Fibroblast of lung (primary cell): ENCODE measurements at regions not wholly inside any gene's neighbourhood (a gene's known extent, or its start where the extent isn't known, plus 50 kb on each side); places are given as distances from the start of the nearest gene placed in this dataset.

Experiments used
- DNase-seq, 2 donors: peaks; one replicate each; pipeline versions ENCODE4 v3.0.0 to v3.0.0-alpha.2; 2010; ENCODE audit warnings: low read depth in 2 of 2
- H2AFZ ChIP-seq: 2 replicates; pipeline ENCODE4 v1.5.1; 2012; ENCODE audit warnings: low read length, control low read depth, inconsistent platforms
- H3K27ac ChIP-seq: 2 replicates; pipeline ENCODE4 v1.5.1; 2011; ENCODE audit warnings: low read length, control low read depth; ENCODE audit not compliant: insufficient read depth
- H3K27me3 ChIP-seq: 2 replicates; pipeline ENCODE4 v1.5.1; 2011; ENCODE audit warnings: mild to moderate bottlenecking, low read length; ENCODE audit not compliant: control insufficient read depth, insufficient read depth
- H3K36me3 ChIP-seq: 2 replicates; pipeline ENCODE4 v1.5.1; 2011; ENCODE audit warnings: low read length; ENCODE audit not compliant: control insufficient read depth, insufficient read depth
- H3K4me1 ChIP-seq: 2 replicates; pipeline ENCODE4 v1.5.1; 2011; ENCODE audit warnings: low read length; ENCODE audit not compliant: control insufficient read depth, insufficient read depth; ENCODE audit errors: extremely low read depth
- H3K4me2 ChIP-seq: 2 replicates; pipeline ENCODE4 v1.5.1; 2011; ENCODE audit warnings: low read length, control low read depth; ENCODE audit not compliant: insufficient read depth; ENCODE audit errors: extremely low read depth
- H3K4me3 ChIP-seq, 4 experiments: fragments of 200-600 bp in 1 of 4; sonication (generic) in 1 of 4; replicated peaks in 1 of 4; 2 replicates each; pipeline ENCODE4 v1.5.1; 2011 to 2016; ENCODE audit warnings: low read length in 4 of 4, low read depth in 3 of 4, mild to moderate bottlenecking in 3 of 4, control low read depth in 2 of 4, inconsistent platforms in 1 of 4, mixed read lengths in 1 of 4; ENCODE audit not compliant: insufficient read depth in 1 of 4; ENCODE audit errors: control extremely low read depth in 1 of 4
- H3K79me2 ChIP-seq: 2 replicates; pipeline ENCODE4 v1.5.1; 2012; ENCODE audit warnings: mild to moderate bottlenecking, low read length, inconsistent platforms; ENCODE audit not compliant: control insufficient read depth, insufficient read depth
- H3K9ac ChIP-seq: 2 replicates; pipeline ENCODE4 v1.5.1; 2011; ENCODE audit warnings: mild to moderate bottlenecking, low read length, control low read depth; ENCODE audit not compliant: insufficient read depth
- H3K9me3 ChIP-seq: 2 replicates; pipeline ENCODE4 v1.5.1; 2012; ENCODE audit warnings: low read depth, low read length; ENCODE audit not compliant: control insufficient read depth, insufficient read depth
- H4K20me1 ChIP-seq: 2 replicates; pipeline ENCODE4 v1.5.1; 2011; ENCODE audit warnings: low read length; ENCODE audit not compliant: control insufficient read depth, insufficient read depth; ENCODE audit errors: extremely low read depth
- CTCF ChIP-seq, 2 donors: IDR thresholded peaks in 1 of 2; conservative IDR thresholded peaks in 1 of 2; 1 replicate in 1 of 2; 2 replicates in 1 of 2; pipeline ENCODE4 v1.5.1; 2011 to 2012; ENCODE audit warnings: low read length in 2 of 2, control low read depth in 1 of 2, inconsistent platforms in 1 of 2, low read depth in 1 of 2, mild to moderate bottlenecking in 1 of 2
- EZH2 ChIP-seq: IDR thresholded peaks from 2 replicates; pipeline ENCODE4 v1.5.1; 2012; ENCODE audit warnings: low read length, control low read depth, mild to moderate bottlenecking; ENCODE audit errors: missing control alignments

DNA sequence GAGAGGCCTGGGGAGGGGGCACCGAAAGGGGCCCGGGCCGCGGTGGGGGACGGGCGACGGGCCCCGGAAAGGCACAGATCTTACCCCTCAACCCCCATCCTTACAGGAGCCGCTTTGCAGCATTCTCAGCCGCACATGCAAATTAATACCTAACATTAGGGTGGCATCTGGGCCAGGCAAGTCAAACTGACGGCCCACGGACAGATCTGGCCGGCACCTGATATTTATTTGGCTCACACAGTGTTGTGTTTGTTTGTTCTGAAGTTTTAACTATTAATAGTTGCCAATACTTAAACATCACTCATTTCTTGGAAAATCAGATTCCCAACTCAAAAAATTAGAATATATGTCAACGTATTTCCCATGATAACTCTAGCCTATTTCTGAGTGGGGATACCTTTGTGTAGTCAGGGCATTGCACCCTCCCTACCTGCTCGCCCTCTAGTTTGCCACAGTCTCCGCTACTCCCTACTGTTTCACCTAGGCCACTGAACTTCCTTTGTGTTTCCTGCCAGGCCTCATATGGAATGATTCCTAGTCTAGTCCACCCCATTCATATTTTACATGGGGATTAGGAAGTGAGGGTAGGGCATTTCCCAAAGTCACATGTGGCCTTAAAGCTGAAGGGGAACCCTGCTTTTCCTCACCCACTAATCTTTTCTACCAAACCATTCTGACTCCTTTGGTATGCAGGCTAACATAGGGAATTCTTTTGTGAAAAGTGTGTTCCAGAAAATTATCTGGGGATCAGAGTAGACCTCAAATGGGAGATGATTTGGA, 71.9 kb upstream of the LARP1 start:
- Histone ChIP-seq H3K4me3 (peak overlapping the region; percentile 35 to 70 (median 44)), H2AFZ (peak overlapping the region; percentile 37), H3K9me3 (no peaks in the 10 kb centered on the region), H3K27ac (no peak overlapping the region), H3K9ac (no peak overlapping the region), H3K27me3 (no peaks in the 10 kb centered on the region), H4K20me1 (no peaks in the 10 kb centered on the region), H3K4me2 (peak overlapping the region; percentile 80), H3K79me2 (no peaks in the 10 kb centered on the region), H3K4me1 (no peaks in the 10 kb centered on the region), H3K36me3 (no peaks in the 10 kb centered on the region)
- DNase-seq = no peak
- no peak for TF ChIP-seq EZH2
- TF ChIP-seq CTCF (conservative IDR thresholded peaks at IDR 0.05 in 1 of 2, IDR thresholded peaks at IDR 0.05 in 1 of 2; ENCODE audit: low read depth in 1 of 2, low read length in 2 of 2) = no peak

DNA sequence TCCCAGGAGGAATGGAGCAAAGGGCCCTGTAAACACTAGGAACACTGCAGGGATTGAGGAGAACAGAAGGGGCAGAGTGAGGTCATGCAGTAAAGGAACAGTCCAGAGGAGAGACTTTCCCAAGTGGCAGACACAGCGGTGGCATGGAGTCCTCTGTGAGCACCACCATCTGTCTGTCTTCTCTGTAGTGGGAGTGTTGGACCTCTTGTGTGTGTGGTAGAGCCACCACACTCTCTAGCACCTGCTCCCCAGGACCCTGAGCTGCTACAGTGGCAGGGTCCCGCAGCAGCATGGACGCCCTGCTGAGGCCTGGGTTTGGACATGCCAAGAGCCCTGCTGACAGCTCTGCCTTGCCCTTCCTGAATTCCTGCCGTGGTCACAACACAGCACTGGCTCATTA, 75.7 kb upstream of the LARP1 start:
- TF ChIP-seq EZH2 = no peak
- no peak for TF ChIP-seq CTCF (conservative IDR thresholded peaks at IDR 0.05 in 1 of 2, IDR thresholded peaks at IDR 0.05 in 1 of 2; ENCODE audit: low read depth in 1 of 2, low read length in 2 of 2)
- Histone ChIP-seq H3K79me2 (no peaks in the 10 kb centered on the region), H3K9ac (no peak overlapping the region), H3K36me3 (no peaks in the 10 kb centered on the region), H3K4me3 (no peak overlapping the region), H2AFZ (no peak overlapping the region), H4K20me1 (no peaks in the 10 kb centered on the region), H3K27ac (no peak overlapping the region), H3K4me1 (no peaks in the 10 kb centered on the region), H3K4me2 (no peak overlapping the region), H3K9me3 (no peaks in the 10 kb centered on the region), H3K27me3 (no peaks in the 10 kb centered on the region)
- no peak for DNase-seq

DNA sequence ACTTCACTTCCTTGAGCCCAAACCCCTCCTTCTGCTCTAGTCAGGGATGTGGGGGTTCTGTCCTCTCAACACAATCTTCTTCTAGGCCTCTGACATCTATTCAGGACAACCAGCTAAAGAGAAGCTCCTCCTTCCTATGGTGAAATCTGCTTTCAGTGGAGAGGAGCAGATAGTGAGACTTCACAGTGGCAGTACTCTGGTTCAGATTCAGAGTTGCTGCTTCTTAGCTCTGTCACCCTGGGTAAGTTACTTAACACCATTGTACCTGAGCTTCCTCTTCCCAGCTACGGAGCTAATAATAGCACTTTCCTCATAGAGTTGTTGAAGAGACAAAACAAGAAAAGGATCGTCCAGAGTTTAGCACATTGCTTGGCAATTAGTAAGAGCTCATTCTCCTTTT, 77.3 kb upstream of the LARP1 start:
- H3K27ac ChIP-seq = no peak overlapping the region
- H3K4me1 ChIP-seq = no peaks in the 10 kb centered on the region
- H3K4me3 ChIP-seq = no peak overlapping the region
- no peaks in the 10 kb centered on the region for H3K9me3 ChIP-seq
- TF ChIP-seq EZH2 = no peak
- no peak for TF ChIP-seq CTCF (conservative IDR thresholded peaks at IDR 0.05 in 1 of 2, IDR thresholded peaks at IDR 0.05 in 1 of 2; ENCODE audit: low read depth in 1 of 2, low read length in 2 of 2)
- H3K36me3 ChIP-seq = no peaks in the 10 kb centered on the region
- no peak overlapping the region for H2AFZ ChIP-seq
- H3K4me2 ChIP-seq = no peak overlapping the region
- no peaks in the 10 kb centered on the region for H3K27me3 ChIP-seq
- H3K9ac ChIP-seq = no peak overlapping the region
- no peaks in the 10 kb centered on the region for H3K79me2 ChIP-seq
- peak in 1 of 2 donors; percentile 30 for DNase-seq
- no peaks in the 10 kb centered on the region for H4K20me1 ChIP-seq
